A549 (cell line): ENCODE measurements at regions not wholly inside any gene's neighbourhood (a gene's known extent, or its start where the extent isn't known, plus 50 kb on each side); places are given as distances from the start of the nearest gene placed in this dataset.

Experiments used
- ATAC-seq, 2 experiments: fragments of 200-7000 bp in 1 of 2; fragments of >200 bp in 1 of 2; cut with Nextera tagmentation in 1 of 2; cut with Tn5 transposase in 1 of 2; 3 replicates each; pipeline versions ENCODE4 v1.8.0 to v1.9.1; 2018 to 2020; ENCODE audit warnings: mild to moderate bottlenecking in 1 of 2, moderate library complexity in 1 of 2
- CTCF ChIA-PET: fragments of 300-600 bp; sonication (Branson Sonifier 250); formaldehyde crosslinking; extraction: SDS; loops from one replicate; lab custom pipeline; 2021; ENCODE audit warnings: antibody characterized with exemption, inconsistent platforms; lab: Yijun Ruan, JAX
- POLR2A ChIA-PET: fragments of 350-600 bp; formaldehyde crosslinking; extraction: SDS; loops from one replicate; lab custom pipeline; 2021; ENCODE audit warnings: antibody characterized with exemption, inconsistent platforms; lab: Yijun Ruan, JAX
- DNase-seq, 2 experiments: peaks; one replicate each; pipeline versions ENCODE4 v3.0.0 to v3.0.0-alpha.2; 2011 to 2016; ENCODE audit warnings: low read depth in 1 of 2, low spot score in 1 of 2
- FAIRE-seq: peaks from 2 replicates; lab custom pipeline; 2011; peaks lifted over from hg19 to GRCh38; lab: Jason Lieb, UNC
- H3K27ac ChIP-seq, 2 experiments: fragments of >200 bp; sonication (Bioruptor Twin); formaldehyde crosslinking; 3 replicates each; pipeline ENCODE4 v1.5.1; 2016 to 2017
- H3K4me1 ChIP-seq: fragments of >200 bp; sonication (Bioruptor Twin); formaldehyde crosslinking; 3 replicates; pipeline ENCODE4 v1.6.1; 2016
- H3K4me2 ChIP-seq: fragments of >200 bp; sonication (Bioruptor Twin); formaldehyde crosslinking; 3 replicates; pipeline ENCODE4 v1.6.1; 2016
- H3K4me3 ChIP-seq: fragments of >200 bp; sonication (Bioruptor Twin); formaldehyde crosslinking; 3 replicates; pipeline ENCODE4 v1.5.1; 2016
- H3K9me3 ChIP-seq: fragments of >200 bp; sonication (Bioruptor Twin); formaldehyde crosslinking; 3 replicates; pipeline ENCODE4 v1.6.1; 2016
- CEBPB ChIP-seq, 2 experiments: fragments of >200 bp in 1 of 2; sonication (Bioruptor Twin) in 1 of 2; formaldehyde crosslinking in 1 of 2; IDR thresholded peaks; 2 replicates each; pipeline ENCODE4 v1.6.1; 2012 to 2016
- CHD2 ChIP-seq: fragments of 150-350 bp; IDR thresholded peaks from 2 replicates; pipeline ENCODE4 v1.6.1; 2014; ENCODE audit warnings: low read length; ENCODE audit not compliant: partially characterized antibody
- CHD4 ChIP-seq: fragments of 200-600 bp; sonication (generic); IDR thresholded peaks from 2 replicates; pipeline ENCODE4 v1.6.1; 2016; ENCODE audit warnings: antibody characterized with exemption, mild to moderate bottlenecking, borderline replicate concordance
- EHMT2 ChIP-seq: fragments of 200-600 bp; sonication (generic); IDR thresholded peaks from 2 replicates; pipeline ENCODE4 v1.6.1; 2016; ENCODE audit warnings: antibody characterized with exemption, low read depth, mild to moderate bottlenecking, moderate library complexity
- EP300 ChIP-seq, 2 experiments: fragments of >200 bp; sonication (Bioruptor Twin); formaldehyde crosslinking; IDR thresholded peaks; 2 replicates in 1 of 2; 3 replicates in 1 of 2; pipeline ENCODE4 v1.6.1; 2016 to 2017
- FOSB ChIP-seq: fragments of 250-450 bp; sonication (Bioruptor Pico); IDR thresholded peaks from 2 replicates; pipeline ENCODE4 v1.5.0; 2020; ENCODE audit warnings: mild to moderate bottlenecking, moderate library complexity
- FOXS1 ChIP-seq: fragments of 250-450 bp; sonication (Bioruptor Pico); IDR thresholded peaks from 2 replicates; pipeline ENCODE4 v1.5.0; 2020; ENCODE audit warnings: mild to moderate bottlenecking, moderate library complexity
- GATA3 ChIP-seq: IDR thresholded peaks from 2 replicates; pipeline ENCODE4 v1.6.1; 2012; ENCODE audit warnings: borderline replicate concordance
- HEYL ChIP-seq: fragments of 250-450 bp; sonication (Bioruptor Pico); IDR thresholded peaks from 2 replicates; pipeline ENCODE4 v1.8.0; 2021; ENCODE audit warnings: mild to moderate bottlenecking, moderate library complexity
- HOXA7 ChIP-seq: fragments of 250-450 bp; sonication (Bioruptor Pico); IDR thresholded peaks from 2 replicates; pipeline ENCODE4 v1.5.0; 2020; ENCODE audit warnings: mild to moderate bottlenecking, moderate library complexity
- KDM5A ChIP-seq: fragments of 200-600 bp; sonication (generic); IDR thresholded peaks from 2 replicates; pipeline ENCODE4 v1.6.1; 2016; ENCODE audit warnings: antibody characterized with exemption, mild to moderate bottlenecking
- MYC ChIP-seq: IDR thresholded peaks from 2 replicates; pipeline ENCODE4 v1.6.1; 2012; ENCODE audit warnings: mild to moderate bottlenecking, inconsistent platforms, low read length, improper control_type of control experiment, borderline replicate concordance
- NPAS2 ChIP-seq: fragments of 250-450 bp; sonication (Bioruptor Pico); IDR thresholded peaks from 2 replicates; pipeline ENCODE4 v1.8.0; 2022; ENCODE audit warnings: mild to moderate bottlenecking, moderate library complexity, borderline replicate concordance
- NR3C1 ChIP-seq: fragments of >200 bp; sonication (Bioruptor Twin); formaldehyde crosslinking; IDR thresholded peaks from 3 replicates; pipeline ENCODE4 v1.6.1; 2017
- PHF8 ChIP-seq: fragments of 200-600 bp; sonication (generic); IDR thresholded peaks from 2 replicates; pipeline ENCODE4 v1.6.1; 2016; ENCODE audit warnings: low read depth, mild to moderate bottlenecking, antibody characterized with exemption, moderate library complexity, borderline replicate concordance
- POLR2A ChIP-seq: IDR thresholded peaks from 2 replicates; pipeline ENCODE4 v1.6.1; 2012; ENCODE audit warnings: mild to moderate bottlenecking, low read length
- REST ChIP-seq: fragments of 200-600 bp; sonication (generic); IDR thresholded peaks from 2 replicates; pipeline ENCODE4 v1.6.1; 2016; ENCODE audit warnings: antibody characterized with exemption, mild to moderate bottlenecking, moderate library complexity
- SMC3 ChIP-seq: fragments of >200 bp; sonication (Bioruptor Twin); formaldehyde crosslinking; IDR thresholded peaks from 3 replicates; pipeline ENCODE4 v1.6.1; 2018; ENCODE audit warnings: inconsistent platforms
- ZFP36 ChIP-seq: fragments of 450-650 bp; IDR thresholded peaks from 2 replicates; pipeline ENCODE4 v1.6.1; 2014; ENCODE audit warnings: borderline replicate concordance; ENCODE audit not compliant: partially characterized antibody
- ZNF302 ChIP-seq: fragments of 250-450 bp; sonication (Bioruptor Pico); IDR thresholded peaks from 2 replicates; pipeline ENCODE4 v1.9.0; 2021; ENCODE audit warnings: inconsistent platforms, mild to moderate bottlenecking, moderate library complexity
- ZSCAN20 ChIP-seq: fragments of 250-450 bp; sonication (Bioruptor Pico); IDR thresholded peaks from 2 replicates; pipeline ENCODE4 v1.8.0; 2022; ENCODE audit warnings: mild to moderate bottlenecking, moderate library complexity
- WGBS: methylation state at CpG from one replicate; pipeline ENCODE4 v1.1.6; 2017; ENCODE audit errors: missing lambda C conversion rate; 5-methylcytosine and 5-hydroxymethylcytosine counted together
- TF ChIP-seq, protein P1 (sequence below): IDR thresholded peaks from 2 replicates; pipeline ENCODE4 v1.6.1; 2012
- TF ChIP-seq, protein P2 (sequence below): fragments of 150-350 bp; IDR thresholded peaks from 2 replicates; pipeline ENCODE4 v1.6.1; 2014; ENCODE audit warnings: low read depth, mild to moderate bottlenecking, low read length

GRCh38 chr5:107074996-107075395 is 595.7 kb downstream of the EFNA5 start:
- FAIRE-seq (no peak), DNase-seq (no peak), ATAC-seq (no peak)
- ChIA-PET CTCF (no interaction called here), POLR2A (no interaction called here)
- TF ChIP-seq, protein P1, sequence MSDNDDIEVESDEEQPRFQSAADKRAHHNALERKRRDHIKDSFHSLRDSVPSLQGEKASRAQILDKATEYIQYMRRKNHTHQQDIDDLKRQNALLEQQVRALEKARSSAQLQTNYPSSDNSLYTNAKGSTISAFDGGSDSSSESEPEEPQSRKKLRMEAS = no peak
- TF ChIP-seq KDM5A (no peak), ZNF302 (CRISPR knock-in tag) (no peak), EHMT2 (no peak), REST (no peak), MYC (no peak), CEBPB (IDR thresholded peaks at IDR 0.05) (no peak), EP300 (IDR thresholded peaks at IDR 0.05) (no peak), PHF8 (no peak), NPAS2 (CRISPR knock-in tag) (no peak), CHD2 (no peak)
- 68% methylated on average over 1 of the region's 1 CpG for WGBS
- no peak overlapping the region for H3K4me2 ChIP-seq
- no peaks in the 10 kb centered on the region for H3K4me1 ChIP-seq
- no peak overlapping the region for H3K4me3 ChIP-seq
- no peak overlapping the region for H3K27ac ChIP-seq
- peaks cover 3% of the 10 kb centered on the region; the same call in 1 of the 3 replicates for H3K9me3 ChIP-seq

GRCh38 chr5:107072967-107073366 is 597.8 kb downstream of the EFNA5 start:
- Histone ChIP-seq H3K4me2 (no peak overlapping the region), H3K4me3 (no peak overlapping the region), H3K27ac (no peak overlapping the region), H3K9me3 (peaks cover 3% of the 10 kb centered on the region; the same call in 1 of the 3 replicates), H3K4me1 (no peaks in the 10 kb centered on the region)
- no peak for FAIRE-seq
- no peak for TF ChIP-seq EP300 (IDR thresholded peaks at IDR 0.05)
- no peak for TF ChIP-seq POLR2A
- TF ChIP-seq FOSB (CRISPR knock-in tag) = no peak
- TF ChIP-seq REST = no peak
- no peak for TF ChIP-seq SMC3
- TF ChIP-seq, protein P2, sequence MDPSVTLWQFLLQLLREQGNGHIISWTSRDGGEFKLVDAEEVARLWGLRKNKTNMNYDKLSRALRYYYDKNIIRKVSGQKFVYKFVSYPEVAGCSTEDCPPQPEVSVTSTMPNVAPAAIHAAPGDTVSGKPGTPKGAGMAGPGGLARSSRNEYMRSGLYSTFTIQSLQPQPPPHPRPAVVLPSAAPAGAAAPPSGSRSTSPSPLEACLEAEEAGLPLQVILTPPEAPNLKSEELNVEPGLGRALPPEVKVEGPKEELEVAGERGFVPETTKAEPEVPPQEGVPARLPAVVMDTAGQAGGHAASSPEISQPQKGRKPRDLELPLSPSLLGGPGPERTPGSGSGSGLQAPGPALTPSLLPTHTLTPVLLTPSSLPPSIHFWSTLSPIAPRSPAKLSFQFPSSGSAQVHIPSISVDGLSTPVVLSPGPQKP = no peak
- no peak for TF ChIP-seq KDM5A
- no peak for TF ChIP-seq HOXA7 (CRISPR knock-in tag)
- no peak for TF ChIP-seq NR3C1
- TF ChIP-seq CHD4 = no peak
- no peak for TF ChIP-seq ZFP36
- no peak for TF ChIP-seq FOXS1 (CRISPR knock-in tag)
- TF ChIP-seq GATA3 = no peak
- TF ChIP-seq HEYL (CRISPR knock-in tag) = no peak
- no peak for TF ChIP-seq ZSCAN20 (CRISPR knock-in tag)
- DNase-seq = no peak
- no peak for ATAC-seq
- ChIA-PET CTCF (no interaction called here), POLR2A (no interaction called here)
- 89% methylated on average over 1 of the region's 1 CpG for WGBS
